Lung (tissue), 11 donors: ENCODE measurements at regions not wholly inside any gene's neighbourhood (a gene's known extent, or its start where the extent isn't known, plus 50 kb on each side); places are given as distances from the start of the nearest gene placed in this dataset.

Experiments
- ATAC-seq: fragments of 200-7000 bp; cut with Tn5 transposase; one replicate; pipeline ENCODE4 v1.9.1; 2020; ENCODE audit warnings: moderate number of reproducible peaks; ENCODE audit not compliant: insufficient read depth, low FRiP score
- DNase-seq, 3 donors: peaks; one replicate each; pipeline ENCODE4 v3.0.0-alpha.2; 2013 to 2017
- H3K27ac ChIP-seq, 2 donors: one replicate each; pipeline ENCODE4 v1.5.1; 2013; ENCODE audit warnings: mild to moderate bottlenecking in 2 of 2, moderate library complexity in 2 of 2, control low read depth in 1 of 2, inconsistent platforms in 1 of 2, low read depth in 1 of 2, low read length in 1 of 2
- H3K27me3 ChIP-seq, 3 donors: one replicate each; pipeline ENCODE4 v1.5.1; 2013; ENCODE audit warnings: low read length in 2 of 3; ENCODE audit not compliant: control insufficient read depth in 3 of 3, insufficient read depth in 3 of 3
- H3K36me3 ChIP-seq, 4 donors: one replicate each; pipeline ENCODE4 v1.5.1; 2013; ENCODE audit warnings: low read length in 4 of 4, mild to moderate bottlenecking in 1 of 4, moderate library complexity in 1 of 4; ENCODE audit not compliant: control insufficient read depth in 4 of 4, insufficient read depth in 4 of 4
- H3K4me1 ChIP-seq, 5 donors: one replicate each; pipeline ENCODE4 v1.5.1; 2013; ENCODE audit warnings: low read length in 5 of 5, mild to moderate bottlenecking in 2 of 5, moderate library complexity in 1 of 5; ENCODE audit not compliant: control insufficient read depth in 5 of 5, insufficient read depth in 5 of 5
- H3K4me3 ChIP-seq: one replicate; pipeline ENCODE4 v1.5.1; 2013; ENCODE audit warnings: mild to moderate bottlenecking, control low read depth, moderate library complexity
- H3K9ac ChIP-seq, 2 donors: one replicate each; pipeline ENCODE4 v1.5.1; 2013; ENCODE audit warnings: low read length in 2 of 2, control low read depth in 1 of 2; ENCODE audit not compliant: insufficient read depth in 1 of 2
- H3K9me3 ChIP-seq, 4 donors: one replicate each; pipeline ENCODE4 v1.5.1; 2013; ENCODE audit warnings: low read length in 3 of 4, mild to moderate bottlenecking in 1 of 4, moderate library complexity in 1 of 4; ENCODE audit not compliant: control insufficient read depth in 4 of 4, insufficient read depth in 3 of 4
- CTCF ChIP-seq: IDR thresholded peaks from 2 replicates; pipeline ENCODE4 v1.5.1; 2012; ENCODE audit warnings: mild to moderate bottlenecking; ENCODE audit errors: control extremely low read depth, extremely low read depth
- WGBS, 2 donors: extraction: QIAGEN DNeasy Blood & Tissue Kit; methylation state at CpG; one replicate each; pipeline ENCODE4 v1.1.7; 2013; 5-methylcytosine and 5-hydroxymethylcytosine counted together
- donor health status: control.
- donor health status: control.
- donor health status: Bipolar disorder and iron deficiency.
- donor health status: healthy.
- donor health status: DM: yes; HTN: yes; CAD: no.

GRCh38 chr6:147759093-147759492 is 250.6 kb downstream of the SAMD5 start:
- H3K27ac ChIP-seq: no peak overlapping the region
- DNase-seq: peak; percentile 94 to 99 (median 99)
- H3K27me3 ChIP-seq: no peaks in the 10 kb centered on the region
- H3K4me1 ChIP-seq: peaks cover 0 to 39% (median 0%) of the 10 kb centered on the region in 5 donors
- no peaks in the 10 kb centered on the region for H3K9me3 ChIP-seq
- H3K9ac ChIP-seq: no peak overlapping the region
- H3K36me3 ChIP-seq: no peaks in the 10 kb centered on the region
- no peak for ATAC-seq
- H3K4me3 ChIP-seq: no peak overlapping the region
- TF ChIP-seq CTCF: no peak
- WGBS, 2 donors: 80 to 84% methylated on average over 3 of the region's 3 CpGs

- Histone ChIP-seq H3K27me3 (no peaks in the 10 kb centered on the region), H3K9ac (no peak overlapping the region), H3K9me3 (no peaks in the 10 kb centered on the region), H3K4me1 (peaks cover 0 to 39% (median 0%) of the 10 kb centered on the region in 5 donors), H3K36me3 (no peaks in the 10 kb centered on the region), H3K4me3 (no peak overlapping the region), H3K27ac (no peak overlapping the region)
- DNase-seq: peak in 2 of 3 donors; percentile 96
- ATAC-seq: no peak
- no peak for TF ChIP-seq CTCF
Observed at GRCh38 chr6:147759536-147759935, 251.0 kb downstream of the SAMD5 start.

GRCh38 chr6:147765541-147765940 is 257.1 kb downstream of the SAMD5 start:
- no peaks in the 10 kb centered on the region for H3K36me3 ChIP-seq
- ATAC-seq (no peak), DNase-seq (no peak)
- no peak overlapping the region for H3K9ac ChIP-seq
- no peaks in the 10 kb centered on the region for H3K27me3 ChIP-seq
- no peak overlapping the region for H3K4me3 ChIP-seq
- 91 to 92% methylated on average over 5 of the region's 5 CpGs for WGBS, 2 donors
- no peaks in the 10 kb centered on the region for H3K9me3 ChIP-seq
- no peak overlapping the region for H3K27ac ChIP-seq
- H3K4me1 ChIP-seq: peaks cover 0 to under 1% (median 0%) of the 10 kb centered on the region in 5 donors
- TF ChIP-seq CTCF: no peak

GRCh38 chr6:147768969-147769368 is 260.5 kb downstream of the SAMD5 start:
- Histone ChIP-seq H3K9ac (no peak overlapping the region), H3K4me3 (no peak overlapping the region), H3K27ac (no peak overlapping the region), H3K4me1 (no peaks in the 10 kb centered on the region), H3K36me3 (no peaks in the 10 kb centered on the region), H3K27me3 (no peaks in the 10 kb centered on the region), H3K9me3 (peaks cover 0 to 1% (median 0%) of the 10 kb centered on the region in 4 donors)
- TF ChIP-seq CTCF: no peak
- 86 to 90% methylated on average over 5 of the region's 5 CpGs for WGBS, 2 donors
- ATAC-seq (no peak), DNase-seq (no peak)
